SK-N-SH (cell line): ENCODE measurements at regions not wholly inside any gene's neighbourhood (a gene's known extent, or its start where the extent isn't known, plus 50 kb on each side); places are given as distances from the start of the nearest gene placed in this dataset.

ENCODE experiments used
- FOSL2 ChIP-seq: IDR thresholded peaks from 2 replicates; pipeline ENCODE4 v1.4.0; 2012; ENCODE audit warnings: low read depth, mild to moderate bottlenecking, moderate library complexity, borderline replicate concordance
- YY1 ChIP-seq: IDR thresholded peaks from 2 replicates; pipeline ENCODE4 v1.4.0; 2012; ENCODE audit warnings: low read depth, mild to moderate bottlenecking

GRCh38 chr4:128735714-128736113, 73.8 kb upstream of the JADE1 start:
- TF ChIP-seq YY1 (no peak), FOSL2 (no peak)
